ENCODE measurements at regions not wholly inside any gene's neighbourhood (a gene's known extent, or its start where the extent isn't known, plus 50 kb on each side); places are given as distances from the start of the nearest gene placed in this dataset.

- ChIA-PET POLR2A (ENCODE audit: unreplicated experiment) (no interaction called here), CTCF (no interaction called here)
- no peaks in the 10 kb centered on the region for H3K9me3 ChIP-seq (ENCODE audit: control insufficient read depth, insufficient read depth, low read length)
- no CpG with 5 or more reads among the region's 9 CpGs for WGBS, 2 experiments (ENCODE audit: extremely low coverage in 2 of 2, insufficient read length in 1 of 2)
- H3K36me3 ChIP-seq (ENCODE audit: control insufficient read depth, insufficient read depth, low read length): no peaks in the 10 kb centered on the region
- no peak overlapping the region for H2AK5ac ChIP-seq (ENCODE audit: low read depth, low read length)
- no peak overlapping the region for H2BK120ac ChIP-seq (ENCODE audit: low read depth, low read length)
- H3K27ac ChIP-seq (ENCODE audit: insufficient read depth, low read length): no peak overlapping the region
- ATAC-seq (ENCODE audit: low read depth) (no peak), DNase-seq (no peak)
- H2BK15ac ChIP-seq (ENCODE audit: low read depth, low read length): no peak overlapping the region
- no peak overlapping the region for H2BK5ac ChIP-seq (ENCODE audit: low read depth, low read length, poor library complexity, severe bottlenecking)
- H3K4ac ChIP-seq (ENCODE audit: low read depth, low read length): no peak overlapping the region
- no peak overlapping the region for H2AK9ac ChIP-seq (replicated peaks; ENCODE audit: low read depth, low read length, poor library complexity)
- H3K79me1 ChIP-seq (ENCODE audit: low read depth in 1 of 2, low read length in 2 of 2): no peaks in the 10 kb centered on the region
- in situ Hi-C loops (cut with MboI; ENCODE audit: low sequenced_read_pairs): no loop called here
- no peaks in the 10 kb centered on the region for H3K27me3 ChIP-seq (ENCODE audit: control insufficient read depth, insufficient read depth, low read length)
- no peak overlapping the region for H3K4me3 ChIP-seq (ENCODE audit: insufficient read depth, low read depth, low read length)
- H4K8ac ChIP-seq (ENCODE audit: low read depth in 2 of 2, low read length in 2 of 2): no peak overlapping the region
- no peak overlapping the region for H4K5ac ChIP-seq (ENCODE audit: low read depth, low read length)
- H2BK20ac ChIP-seq (ENCODE audit: low read depth, low read length): no peak overlapping the region
- H3K18ac ChIP-seq (ENCODE audit: low read depth, low read length): no peak overlapping the region
- H3K9me1 ChIP-seq (ENCODE audit: insufficient read depth, low read length): no peaks in the 10 kb centered on the region
- no peak overlapping the region for H3K14ac ChIP-seq (replicated peaks; ENCODE audit: low read depth, low read length)
- TF ChIP-seq FOS (IDR thresholded peaks at IDR 0.05; ENCODE audit: low read depth, low read length) (no peak), BHLHE40 (IDR thresholded peaks at IDR 0.05; ENCODE audit: low read depth, low read length) (no peak), ELK1 (IDR thresholded peaks at IDR 0.05; ENCODE audit: borderline replicate concordance, low read depth, low read length) (no peak), MXI1 (IDR thresholded peaks at IDR 0.05; ENCODE audit: borderline replicate concordance, low read depth, low read length) (no peak), CTCF (conservative IDR thresholded peaks at IDR 0.05; ENCODE audit: low read depth, low read length) (no peak), SMC3 (IDR thresholded peaks at IDR 0.05; ENCODE audit: low read depth, low read length) (no peak), NFE2L2 (IDR thresholded peaks at IDR 0.05; ENCODE audit: low read depth, low read length) (no peak), POLR2A (IDR thresholded peaks at IDR 0.05; ENCODE audit: low read depth, low read length) (no peak), CHD1 (IDR thresholded peaks at IDR 0.05; ENCODE audit: low read depth, low read length) (no peak), MAFK (IDR thresholded peaks at IDR 0.05; ENCODE audit: low read depth, low read length) (no peak), RCOR1 (IDR thresholded peaks at IDR 0.05; ENCODE audit: insufficient replicate concordance, low read length) (no peak), RAD21 (IDR thresholded peaks at IDR 0.05; ENCODE audit: low read length) (no peak), RFX5 (IDR thresholded peaks at IDR 0.05; ENCODE audit: low read depth, low read length) (no peak), CEBPB (IDR thresholded peaks at IDR 0.05; ENCODE audit: low read depth, low read length) (no peak), USF2 (IDR thresholded peaks at IDR 0.05; ENCODE audit: low read depth, low read length) (no peak), MAZ (IDR thresholded peaks at IDR 0.05; ENCODE audit: borderline replicate concordance, low read depth, low read length) (no peak)
- no peak overlapping the region for H3K56ac ChIP-seq (ENCODE audit: extremely low read depth, insufficient read depth, low read length)
- no peak overlapping the region for H2AFZ ChIP-seq (replicated peaks; ENCODE audit: low read length, poor library complexity)
- no TSS peak for BruUV-seq (replicated peaks)
- H3K23ac ChIP-seq (ENCODE audit: low read depth, low read length): no peak overlapping the region
- H4K91ac ChIP-seq (ENCODE audit: insufficient read depth, low read depth, low read length): no peak overlapping the region
- dilution Hi-C loops (cut with HindIII; ENCODE audit: low sequenced_read_pairs, unreplicated experiment): no loop called here
- intact Hi-C loops (cut with micrococcal nuclease): no loop called here
- H3K4me2 ChIP-seq (ENCODE audit: low read depth, low read length): no peak overlapping the region
- H4K20me1 ChIP-seq (ENCODE audit: insufficient read depth, low read length): no peaks in the 10 kb centered on the region
- H3K9ac ChIP-seq (ENCODE audit: low read depth, low read length): no peak overlapping the region
- H3K4me1 ChIP-seq (ENCODE audit: control insufficient read depth, insufficient read depth, low read length): no peaks in the 10 kb centered on the region
These were observed 538.2 kb upstream of the CELF2 start for GRCh38 chr10:10479465-10479864.

All from IMR-90 (cell line).